HG03558 (cell line): ENCODE measurements at regions not wholly inside any gene's neighbourhood (a gene's known extent, or its start where the extent isn't known, plus 50 kb on each side); places are given as distances from the start of the nearest gene placed in this dataset.

ENCODE experiments used
- ATAC-seq: cut with Tn5 transposase; IDR thresholded peaks from one replicate; pipeline ENCODE4 v1.9.1; 2021; ENCODE audit warnings: moderate number of reproducible peaks; ENCODE audit not compliant: unreplicated experiment; ENCODE audit errors: extremely low read depth

DNA sequence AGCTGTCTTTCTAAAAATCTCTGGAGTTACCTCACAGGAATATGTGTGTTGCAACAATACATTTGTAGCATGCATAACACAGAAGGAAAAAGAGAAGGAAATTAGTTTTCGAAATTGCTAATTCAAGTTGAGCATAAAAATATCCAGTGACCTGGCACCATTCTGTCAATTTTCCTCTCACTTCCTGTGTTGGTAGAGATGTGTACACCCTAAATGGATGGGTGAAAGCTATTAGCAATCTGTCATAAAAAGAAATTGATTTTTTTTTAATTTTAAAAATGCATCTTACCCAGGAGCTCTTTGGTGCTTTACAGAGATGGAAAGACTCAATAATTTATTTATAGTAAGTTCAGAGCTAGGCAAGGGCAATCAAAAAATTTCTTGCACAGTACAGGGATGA, 333.3 kb upstream of the TMEM229A start:
- no peak for ATAC-seq

DNA sequence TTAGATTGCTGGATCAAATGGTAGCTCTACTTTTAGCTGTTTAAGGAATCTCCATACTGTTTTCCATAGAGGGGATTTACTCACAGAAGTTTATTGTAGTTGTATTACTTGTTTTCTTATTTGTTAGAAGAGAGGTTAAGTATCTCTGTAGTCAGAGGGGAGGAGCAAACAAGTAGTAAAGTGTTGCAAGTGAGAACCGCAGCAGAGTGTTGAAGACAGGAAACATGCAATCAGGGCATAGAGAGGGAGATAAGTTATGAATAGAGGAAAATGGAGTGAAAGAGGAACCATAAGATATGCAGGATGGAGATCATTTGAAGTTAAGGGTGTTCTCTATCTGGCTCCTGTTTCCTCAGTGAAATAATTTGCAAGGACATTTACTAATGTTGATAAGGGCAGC, 331.4 kb upstream of the TMEM229A start:
- ATAC-seq, result no peak

DNA sequence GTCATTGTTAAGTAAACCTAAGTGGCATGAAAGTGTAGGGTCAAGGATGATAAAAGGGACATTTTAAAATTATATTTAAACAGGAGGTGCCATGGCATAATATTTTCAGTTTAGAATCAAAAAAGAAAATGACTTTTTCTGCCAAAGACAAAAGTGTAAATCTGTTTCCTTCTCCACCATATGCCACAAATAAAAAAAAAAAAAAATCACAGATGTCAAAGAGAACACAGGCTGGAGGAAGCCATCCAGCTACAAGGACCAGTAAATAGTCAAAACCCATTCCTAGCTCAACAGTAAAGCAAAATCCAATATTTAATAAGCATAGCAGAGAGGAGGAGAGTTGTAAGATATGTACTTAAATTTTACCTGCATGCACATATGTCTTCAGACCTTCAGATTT, 321.3 kb upstream of the TMEM229A start:
- ATAC-seq, result no peak

DNA sequence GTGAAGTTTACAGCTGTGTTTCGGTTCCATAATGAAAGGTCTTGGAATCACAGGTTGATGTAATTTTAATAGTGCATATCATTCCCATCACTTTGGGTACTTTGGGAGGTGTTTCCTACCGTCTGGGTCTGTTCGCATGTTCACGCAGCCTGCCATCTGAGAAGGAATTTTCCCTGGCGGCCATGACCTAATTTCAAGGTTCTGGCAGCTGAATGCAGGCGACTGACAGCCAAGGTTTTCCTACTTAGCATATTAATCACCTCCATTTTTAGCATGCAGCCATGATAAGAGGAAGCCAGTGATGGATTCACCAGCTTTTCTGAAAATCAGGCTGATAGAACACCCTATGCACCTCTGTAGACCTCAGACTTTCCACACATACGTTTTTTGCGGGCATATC, 319.1 kb upstream of the TMEM229A start:
- ATAC-seq, result no peak

- no peak for ATAC-seq
These were observed 316.6 kb upstream of the TMEM229A start for GRCh38 chr7:124349443-124349842.

- ATAC-seq, result no peak
These were observed 306.0 kb upstream of the TMEM229A start for GRCh38 chr7:124338861-124339260.

GRCh38 chr7:124330731-124331407, 298.0 kb upstream of the TMEM229A start:
- no peak for ATAC-seq

- ATAC-seq, result no peak
These were observed 295.9 kb upstream of the TMEM229A start for GRCh38 chr7:124328774-124329173.

DNA sequence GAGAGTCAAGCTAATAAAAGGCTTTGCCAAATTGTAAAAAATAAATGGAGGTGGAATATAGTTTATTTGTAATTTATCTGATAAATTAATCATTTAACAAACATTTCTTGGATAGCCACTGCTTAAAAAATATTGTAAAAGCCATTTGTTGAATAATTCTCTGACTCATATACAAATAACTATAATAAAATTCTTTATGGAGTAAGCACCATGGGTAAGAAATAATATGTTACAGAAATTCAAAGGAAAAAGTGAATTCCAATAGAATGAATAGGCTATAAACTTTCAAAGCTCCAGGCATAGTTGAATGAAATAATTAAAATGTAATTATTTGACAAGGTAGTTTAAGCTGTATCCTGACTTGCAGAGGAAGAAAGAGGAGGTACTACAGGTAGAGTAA, 291.4 kb upstream of the TMEM229A start:
- no peak for ATAC-seq

DNA sequence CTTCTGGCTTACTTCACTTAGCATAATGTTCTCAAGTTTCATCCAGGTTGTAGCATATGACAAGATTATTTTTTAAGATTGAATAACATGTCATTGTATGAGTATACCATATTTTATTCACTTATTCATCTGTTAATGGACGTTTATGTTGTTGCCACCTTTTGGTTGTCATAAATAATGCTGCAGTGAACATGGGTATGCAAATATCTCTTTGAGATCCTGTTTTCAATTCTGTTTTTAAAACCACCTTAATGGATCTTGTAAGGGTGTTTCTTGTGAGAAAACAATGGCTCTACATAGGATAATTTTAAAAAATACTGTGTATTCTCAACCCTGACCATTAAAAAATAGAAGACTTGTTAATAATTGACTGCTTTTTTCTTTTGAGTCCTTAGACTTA, 290.7 kb upstream of the TMEM229A start:
- no peak for ATAC-seq

- ATAC-seq, result no peak
These were observed 289.7 kb upstream of the TMEM229A start for GRCh38 chr7:124322561-124322960.

DNA sequence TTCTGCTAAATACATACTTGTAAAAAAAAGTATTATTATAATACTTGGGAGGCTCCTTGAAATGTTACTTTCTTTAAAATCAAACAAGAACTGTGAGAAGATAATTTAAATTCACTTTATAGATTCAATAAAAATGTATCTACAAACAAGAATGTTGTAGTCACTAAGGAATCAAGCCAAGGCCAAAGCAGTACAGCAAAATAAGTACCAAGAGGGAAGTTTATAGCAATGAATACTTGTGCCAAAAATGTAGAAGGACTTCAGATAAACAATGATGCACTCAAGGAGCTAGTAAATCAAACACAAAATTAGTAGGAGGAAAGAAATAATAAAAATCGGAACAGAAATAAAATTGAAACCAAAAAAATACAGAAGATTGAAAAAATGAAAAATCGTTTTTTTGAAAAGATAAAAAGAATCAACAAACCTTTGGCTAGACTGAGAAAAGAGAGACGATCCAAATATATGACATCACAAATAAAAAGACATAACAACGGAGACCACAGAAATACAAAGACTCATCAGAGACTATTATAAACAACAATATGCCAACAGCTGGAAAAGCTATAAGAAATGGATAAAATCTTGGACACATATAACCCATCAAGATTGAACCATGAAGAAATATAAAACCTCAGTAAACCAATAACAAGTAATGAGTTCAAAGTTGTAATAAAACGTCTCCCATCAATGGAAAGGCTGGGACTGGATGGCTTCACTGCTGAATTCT, 286.0 kb upstream of the TMEM229A start:
- ATAC-seq, result no peak

DNA sequence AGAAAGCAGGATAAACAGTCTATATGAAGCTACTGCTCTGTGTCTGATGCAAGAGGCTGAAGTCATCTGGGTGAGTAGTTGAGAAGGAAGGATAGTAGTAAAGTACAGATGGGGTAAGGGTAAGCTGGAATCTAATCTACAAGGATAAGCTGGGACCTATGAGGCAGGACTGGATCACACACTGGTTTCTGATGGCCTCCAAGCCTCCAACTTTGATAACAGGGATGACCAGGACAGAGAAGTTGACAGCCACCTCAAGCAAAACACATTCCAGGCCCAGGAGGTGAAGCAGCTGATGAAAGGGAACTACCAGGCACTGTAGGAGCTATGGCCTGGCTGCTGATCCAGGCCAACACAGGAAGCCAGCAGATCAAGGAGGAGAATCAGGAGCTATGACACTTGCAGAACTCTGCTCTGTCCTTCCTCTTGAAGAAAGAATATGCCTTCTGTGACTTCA, 278.1 kb upstream of the TMEM229A start:
- no peak for ATAC-seq

DNA sequence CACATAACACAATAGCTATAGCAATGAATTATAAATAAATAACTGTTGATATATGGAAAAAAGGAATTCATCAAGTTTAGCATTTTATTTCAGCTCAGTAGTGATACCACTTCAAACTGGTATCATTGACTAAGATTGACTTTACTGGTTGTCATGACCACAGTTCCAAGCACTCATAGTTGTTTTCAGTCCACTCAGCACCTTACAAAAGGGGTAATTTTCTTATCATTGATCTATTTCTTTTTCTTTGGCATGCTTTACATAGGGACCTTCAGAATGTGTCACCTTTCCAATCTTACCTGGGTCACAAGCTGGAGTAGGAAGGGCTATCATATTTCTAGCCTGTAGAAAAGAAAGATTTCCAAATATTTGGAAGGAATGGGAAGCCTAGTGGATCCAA, 275.5 kb upstream of the TMEM229A start:
- no peak for ATAC-seq

DNA sequence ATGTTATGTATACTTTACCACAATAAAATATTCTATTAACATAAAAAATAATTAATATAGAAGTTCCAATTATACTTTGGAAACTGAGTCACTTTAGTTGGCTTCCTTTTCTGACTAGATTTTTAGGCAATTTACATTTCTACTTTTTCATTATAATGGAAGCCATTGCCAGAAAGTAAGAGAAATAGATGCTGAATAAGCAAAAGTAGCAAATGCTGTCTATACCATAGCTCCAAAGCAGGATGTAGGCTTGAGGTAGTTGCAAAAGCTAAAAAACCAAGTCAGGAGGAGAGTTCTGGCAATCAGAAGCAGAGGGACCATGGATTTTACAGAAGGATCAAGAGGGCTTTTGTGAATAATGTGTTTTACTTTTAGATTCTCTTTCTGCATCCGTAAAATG, 262.4 kb upstream of the TMEM229A start:
- ATAC-seq, result no peak

GRCh38 chr7:124284937-124285336, 252.1 kb upstream of the TMEM229A start:
- ATAC-seq, result no peak

DNA sequence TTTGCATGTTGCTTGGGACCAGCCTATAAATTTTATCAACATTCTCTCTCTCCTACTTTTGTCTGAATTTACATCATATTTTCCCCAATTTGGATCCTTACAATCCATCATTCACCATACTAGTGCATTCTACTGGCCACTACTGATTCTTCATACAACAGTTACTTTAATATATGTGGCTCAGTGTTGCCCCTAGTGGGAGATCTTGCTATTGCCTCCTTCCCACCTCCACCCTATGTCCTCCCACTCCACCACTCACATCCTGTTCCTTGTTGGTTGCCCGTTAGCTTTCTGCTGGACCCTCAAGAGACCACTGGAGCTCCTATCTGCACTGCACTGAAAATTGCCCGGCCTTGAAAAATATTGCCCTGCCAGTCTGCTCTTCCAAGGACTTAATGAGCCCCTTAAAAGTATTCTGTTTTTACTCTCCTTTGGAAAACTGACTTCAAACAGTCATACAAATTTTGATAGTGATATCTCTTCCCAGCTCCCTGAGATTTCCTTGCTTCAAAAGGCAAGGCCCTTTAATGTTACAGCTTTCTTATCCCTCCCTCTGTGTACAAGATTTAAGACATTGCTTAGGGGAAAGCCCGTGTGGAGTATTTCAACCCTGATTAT, 243.2 kb upstream of the TMEM229A start:
- peak; percentile 91 for ATAC-seq

- no peak for ATAC-seq
These were observed 242.5 kb upstream of the TMEM229A start for GRCh38 chr7:124275411-124275810.

DNA sequence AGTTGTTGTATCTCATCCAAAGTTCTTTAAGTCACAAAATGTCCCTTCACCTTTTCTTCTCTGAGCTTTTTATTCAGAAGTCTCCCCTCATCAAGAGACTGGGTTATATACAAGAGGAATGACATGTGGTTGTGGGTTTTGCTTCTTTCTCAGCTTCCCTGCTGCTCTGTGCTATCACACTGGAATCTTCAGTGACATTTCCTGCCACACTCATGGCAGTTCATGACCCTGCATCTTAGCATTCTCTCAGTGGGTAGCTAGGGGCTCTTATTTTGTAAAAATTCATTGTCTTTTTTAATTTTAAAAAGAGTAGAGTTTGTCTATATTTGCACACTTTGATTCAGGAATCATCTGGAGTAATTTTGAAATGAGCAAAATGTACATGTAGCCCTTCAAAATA, 236.9 kb upstream of the TMEM229A start:
- ATAC-seq, result no peak

DNA sequence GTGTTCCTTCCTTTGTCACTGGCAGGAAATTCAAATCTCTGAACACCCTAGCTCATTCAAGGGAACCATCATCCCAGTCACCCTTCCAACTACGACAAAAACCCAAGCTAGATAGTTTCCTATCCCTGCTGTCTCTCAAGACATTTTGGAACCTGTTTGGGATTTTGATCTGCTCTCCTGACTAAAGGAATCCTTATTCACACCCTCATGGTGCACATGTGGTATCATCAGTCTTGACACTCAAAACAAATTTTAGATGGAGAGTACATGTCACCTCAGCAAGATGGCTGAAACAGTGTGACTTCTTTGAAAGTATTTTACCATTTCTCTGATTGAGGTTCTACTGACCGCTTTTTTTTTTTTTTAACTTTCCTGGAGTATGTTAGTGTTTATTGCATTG, 234.3 kb upstream of the TMEM229A start:
- ATAC-seq, result no peak

DNA sequence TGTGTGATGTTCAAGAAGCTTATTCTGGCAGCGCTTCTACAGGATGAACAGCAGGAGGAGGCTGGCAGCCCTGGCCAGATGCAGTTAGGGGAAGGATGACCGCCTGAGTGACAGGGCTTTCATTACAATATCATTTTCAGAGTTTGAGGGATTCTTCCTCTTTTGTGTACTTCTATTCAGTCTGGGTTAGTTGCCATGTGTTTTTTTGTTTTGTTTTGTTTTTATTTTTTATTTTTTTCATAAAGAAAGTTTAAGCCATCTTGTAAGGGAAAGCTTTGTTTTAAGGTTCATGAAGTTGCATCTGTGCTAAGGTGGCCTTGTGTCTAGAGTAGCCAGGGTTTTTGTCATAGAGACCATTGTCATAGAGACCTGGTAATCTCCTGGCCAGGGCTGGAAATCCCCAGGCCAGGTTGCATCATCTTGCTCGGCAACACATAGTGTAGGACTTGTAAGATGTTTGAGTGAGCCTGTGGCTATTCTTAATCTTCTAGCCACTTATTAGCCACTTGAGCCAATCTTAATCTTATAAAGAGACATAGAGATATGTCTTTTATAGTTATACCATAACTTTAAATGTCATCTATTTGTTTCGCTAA, 230.5 kb upstream of the TMEM229A start:
- peak; percentile 95 for ATAC-seq
